GM18868 (cell line): ENCODE measurements at regions not wholly inside any gene's neighbourhood (a gene's known extent, or its start where the extent isn't known, plus 50 kb on each side); places are given as distances from the start of the nearest gene placed in this dataset.
"Not testable (repeated sequence)": the region's sequence is repeated elsewhere in the genome, so short reads cannot be mapped to it uniquely, and the experiment has no call there.

Experiments used
- ATAC-seq: cut with Tn5 transposase; IDR thresholded peaks from one replicate; pipeline ENCODE4 v1.9.1; 2021; ENCODE audit warnings: mild to moderate bottlenecking, moderate library complexity; ENCODE audit not compliant: unreplicated experiment

DNA sequence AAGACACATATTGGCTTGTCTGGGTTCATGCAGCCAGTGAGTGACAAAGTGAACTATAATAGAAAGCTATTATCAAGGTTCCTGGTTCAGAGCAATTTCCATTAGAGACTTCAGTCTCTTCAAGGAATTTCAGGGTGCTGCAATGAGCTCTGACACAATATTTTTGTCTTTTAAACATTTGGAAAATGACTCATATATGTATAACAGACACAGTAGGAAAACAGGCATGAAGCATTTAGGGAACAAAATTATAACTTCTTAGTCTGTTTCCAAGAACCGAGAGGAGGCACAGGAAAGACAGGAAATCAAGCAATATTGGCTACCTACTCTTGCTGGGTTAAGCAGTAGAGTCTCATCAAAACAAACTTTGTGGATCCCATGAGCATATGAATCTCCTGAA is 170.4 kb downstream of the PTPRC start:
- ATAC-seq = no peak

DNA sequence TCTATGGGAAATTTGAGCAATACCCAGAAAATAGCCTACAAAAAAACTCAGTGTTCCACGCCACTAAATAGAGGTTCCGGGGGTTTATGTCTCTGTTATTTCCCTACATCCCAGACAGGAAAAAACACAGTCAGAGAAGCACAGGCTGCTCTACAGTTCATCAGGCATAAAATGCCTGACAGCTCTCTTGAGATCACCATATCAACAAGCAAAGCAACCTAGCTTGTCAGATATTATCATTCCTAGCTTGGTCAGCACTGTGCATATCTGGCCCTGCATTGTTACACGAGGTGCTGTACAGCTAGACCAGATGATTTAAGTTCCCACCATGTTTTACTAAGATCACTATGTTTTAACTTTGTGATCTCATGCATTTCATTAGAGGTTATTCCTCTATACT is 172.6 kb downstream of the PTPRC start:
- no peak for ATAC-seq

DNA sequence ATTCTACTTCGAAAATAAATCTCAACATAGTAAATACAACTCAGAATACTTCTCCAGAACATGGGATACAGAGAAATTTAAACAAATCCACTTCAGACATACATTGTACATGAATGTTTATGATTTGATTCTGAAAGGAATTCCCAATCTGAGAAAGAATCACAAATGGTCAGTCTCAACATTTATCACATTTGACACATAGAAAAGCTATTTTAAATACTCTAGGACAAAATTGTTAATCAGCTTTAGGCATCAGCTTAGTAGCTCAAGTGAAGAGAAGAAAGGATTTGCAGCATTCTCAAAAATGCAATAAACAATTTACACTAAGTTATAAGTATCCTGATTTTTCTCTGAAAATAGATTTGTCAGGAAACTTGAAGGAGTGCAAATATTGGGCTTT is 184.8 kb downstream of the PTPRC start:
- ATAC-seq = no peak

DNA sequence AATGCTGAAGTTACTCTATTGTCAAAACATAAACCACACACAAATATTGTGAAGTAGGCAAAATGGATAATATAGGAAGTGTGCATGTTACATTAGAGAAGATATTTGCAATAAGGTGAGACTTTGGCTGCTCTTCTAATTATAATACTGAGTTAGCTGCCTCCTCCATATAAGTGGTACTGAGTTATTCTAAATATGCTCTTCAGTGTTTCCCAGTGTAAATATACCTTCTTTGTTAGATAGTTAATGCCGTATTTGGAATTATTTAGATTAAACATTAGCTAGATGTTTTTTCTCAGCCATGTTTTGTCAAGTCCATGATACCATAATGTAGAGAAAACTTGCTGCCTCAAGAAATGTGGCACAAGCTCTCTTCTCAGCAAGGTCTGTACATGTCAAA is 186.4 kb downstream of the PTPRC start:
- no peak for ATAC-seq

DNA sequence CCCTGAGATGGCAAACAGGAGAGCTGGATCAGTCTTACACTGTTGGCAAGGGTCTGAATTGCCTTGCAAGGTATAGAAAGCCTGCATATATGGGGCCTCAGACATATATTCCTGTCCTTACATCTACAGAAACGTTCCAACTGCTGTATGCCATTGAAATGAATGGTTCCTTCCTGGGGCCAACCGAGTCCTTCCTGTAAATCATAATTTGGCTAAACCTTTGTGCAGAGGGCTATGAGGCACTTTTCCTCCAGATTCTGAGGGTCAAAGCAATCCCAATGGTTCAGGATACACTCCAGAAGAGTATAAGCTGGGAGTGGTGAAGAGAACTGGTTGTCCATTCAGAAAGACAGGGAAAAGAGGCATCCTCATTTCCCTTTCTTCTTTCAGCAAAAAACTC is 190.5 kb downstream of the PTPRC start:
- no peak for ATAC-seq

DNA sequence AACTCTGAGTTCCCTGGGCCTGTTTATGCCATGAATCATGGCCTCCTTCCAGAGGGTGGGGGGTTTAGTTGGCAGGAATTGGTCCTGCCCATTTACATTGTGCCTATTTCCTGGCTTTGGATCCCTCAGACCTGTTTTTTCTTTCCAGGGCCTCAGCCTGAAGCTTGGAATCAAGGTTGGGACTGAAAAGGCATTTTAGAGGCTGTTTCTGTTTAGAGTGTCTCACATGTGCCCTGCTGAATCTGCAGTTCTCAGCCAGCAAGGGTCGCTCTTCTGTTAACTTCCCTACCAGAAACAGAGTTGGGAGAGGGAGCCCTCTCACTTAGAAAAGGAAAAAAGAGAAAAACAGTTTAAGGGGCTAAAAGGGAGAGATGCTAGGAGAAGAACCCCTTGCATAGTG is 191.1 kb downstream of the PTPRC start:
- ATAC-seq = no peak

DNA sequence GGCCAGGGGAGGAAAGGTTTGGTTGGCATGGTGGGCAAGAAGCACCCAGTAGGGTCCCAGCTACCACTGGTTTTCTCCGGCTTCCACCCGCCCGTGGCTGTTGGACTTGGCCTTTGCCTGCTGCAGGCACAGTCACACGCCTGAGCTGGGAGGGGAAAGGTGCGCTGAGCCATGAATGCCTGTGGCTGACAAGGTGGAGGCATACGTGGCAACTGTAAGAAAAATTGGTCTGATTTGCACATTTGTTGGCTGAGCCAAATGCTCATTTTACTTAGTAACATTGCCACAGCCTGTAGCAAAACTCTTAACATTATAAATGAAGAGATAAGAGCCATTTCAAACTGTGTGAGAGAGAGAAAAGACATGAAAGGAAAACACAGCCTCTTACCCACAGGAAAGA is 191.6 kb downstream of the PTPRC start:
- ATAC-seq = no peak

DNA sequence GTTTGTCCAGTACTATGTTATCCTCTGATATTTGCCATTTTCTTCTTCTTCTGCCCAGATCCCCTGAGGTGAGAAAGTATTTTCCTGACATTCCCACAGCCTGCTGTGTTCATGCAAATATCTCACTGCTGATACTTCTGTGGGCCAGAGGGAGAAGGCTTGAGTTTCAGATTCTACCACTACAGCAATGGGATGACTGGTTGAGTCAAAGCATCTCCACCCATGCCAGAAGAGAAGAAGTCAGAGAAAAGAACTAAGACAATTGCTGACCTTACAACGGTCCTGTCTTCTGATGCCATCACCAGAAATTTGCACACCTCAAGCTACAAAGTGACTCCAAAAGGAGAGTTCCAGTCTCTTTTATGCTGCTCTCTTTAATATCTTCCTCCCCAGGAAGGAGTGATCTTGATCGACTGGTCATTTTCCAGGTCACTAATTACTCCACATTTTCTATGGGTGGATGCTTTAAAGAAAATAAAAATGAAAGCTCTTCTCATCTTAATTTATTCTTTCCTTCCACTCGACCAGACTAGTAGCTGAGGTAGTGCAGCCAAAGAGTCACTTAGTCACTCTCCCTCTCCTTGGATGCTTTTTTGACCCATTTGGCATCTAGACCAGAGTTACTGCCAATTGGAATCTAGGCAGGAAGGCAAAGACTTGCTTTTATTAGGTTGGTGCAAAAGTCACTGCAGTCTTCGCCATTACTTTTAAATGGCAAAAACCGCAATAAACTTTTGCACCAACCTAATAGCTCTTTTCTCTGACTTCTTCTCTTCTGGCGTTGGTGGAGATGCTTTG is 195.1 kb downstream of the PTPRC start:
- ATAC-seq = no peak

DNA sequence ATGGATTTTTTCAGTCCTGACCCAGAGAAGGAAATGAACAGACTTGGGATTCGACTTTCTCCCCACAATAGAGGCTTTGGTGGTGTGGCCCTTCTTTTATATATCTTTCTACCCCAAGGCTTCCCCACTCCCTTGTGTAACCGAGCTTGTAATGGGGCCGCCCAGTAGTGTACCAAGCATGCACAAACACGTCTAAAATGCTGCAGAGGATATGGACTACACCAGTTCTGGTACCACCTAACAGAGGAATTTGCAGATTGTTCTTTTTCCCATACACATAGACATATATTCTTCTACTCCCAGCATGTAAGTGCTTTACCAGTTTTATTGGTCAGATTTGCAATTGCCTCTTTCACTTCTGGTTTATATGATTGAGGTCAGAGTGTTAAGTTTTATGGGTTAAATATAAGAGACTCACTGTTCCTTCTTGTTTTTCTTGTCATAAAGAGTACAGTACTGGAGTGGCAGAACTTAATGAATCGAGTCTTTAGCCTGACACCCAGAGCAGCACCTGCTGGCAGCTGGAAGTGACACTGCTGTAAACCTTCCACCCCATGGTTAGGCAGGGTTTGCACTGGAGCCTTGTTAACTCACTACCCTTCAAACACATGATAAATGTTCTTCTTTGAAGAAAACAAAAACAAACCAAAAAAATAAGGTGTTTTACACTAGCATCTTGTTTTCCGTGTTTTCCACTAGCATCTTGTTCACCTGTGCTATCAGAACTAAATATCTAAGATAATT is 198.6 kb downstream of the PTPRC start:
- no peak for ATAC-seq

DNA sequence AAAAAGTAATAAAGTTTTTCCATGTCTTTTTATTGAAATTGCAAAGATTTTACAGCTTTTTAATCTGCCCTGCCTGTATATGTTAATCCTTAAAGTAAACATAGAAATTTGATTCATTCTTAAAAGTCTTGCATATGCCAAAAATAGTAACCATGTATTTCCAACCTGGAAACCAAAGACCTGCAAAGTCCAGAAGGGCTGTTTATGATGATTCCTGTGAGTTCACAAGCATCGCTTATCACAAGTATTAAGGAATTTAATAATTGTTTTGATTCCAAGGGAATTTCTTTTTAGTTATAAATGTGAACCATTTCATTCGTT is 199.1 kb downstream of the PTPRC start:
- ATAC-seq = no peak

DNA sequence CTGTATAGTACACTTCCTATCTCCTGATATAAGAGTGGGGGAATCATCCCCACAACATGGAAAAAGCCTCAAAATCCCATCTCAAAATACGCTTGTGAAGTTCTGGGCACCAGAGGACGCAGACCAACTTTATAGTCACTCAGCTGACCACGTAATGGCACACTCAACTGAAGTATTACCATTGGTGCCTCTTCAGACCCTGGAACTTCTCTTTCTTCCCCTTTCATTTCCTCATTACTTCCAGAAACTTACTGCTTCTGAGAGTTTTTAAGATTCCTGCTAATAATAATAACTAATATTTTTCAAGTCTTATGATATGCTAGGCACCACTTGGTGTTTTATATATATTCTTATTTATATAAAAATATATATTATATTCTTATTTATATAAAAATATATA is 202.6 kb downstream of the PTPRC start:
- ATAC-seq = no peak

DNA sequence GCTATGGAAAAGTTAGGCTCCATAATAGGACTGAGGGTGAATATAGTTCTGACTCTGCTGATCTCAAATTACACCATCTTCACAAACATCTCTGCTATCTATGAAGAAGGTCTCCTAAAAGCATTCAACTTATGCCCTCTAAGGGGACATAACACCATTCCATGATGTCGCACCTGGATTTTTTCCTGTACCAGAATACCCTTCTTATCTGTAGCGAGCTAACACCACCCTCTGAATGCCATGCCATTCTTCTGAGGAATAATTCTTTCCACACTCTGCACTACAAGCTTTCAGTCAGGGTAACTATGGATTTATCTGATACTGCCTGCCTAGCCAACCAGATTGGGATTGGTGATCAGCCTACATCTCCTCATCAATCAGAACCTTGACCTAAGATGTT is 203.8 kb downstream of the PTPRC start:
- ATAC-seq = no peak

DNA sequence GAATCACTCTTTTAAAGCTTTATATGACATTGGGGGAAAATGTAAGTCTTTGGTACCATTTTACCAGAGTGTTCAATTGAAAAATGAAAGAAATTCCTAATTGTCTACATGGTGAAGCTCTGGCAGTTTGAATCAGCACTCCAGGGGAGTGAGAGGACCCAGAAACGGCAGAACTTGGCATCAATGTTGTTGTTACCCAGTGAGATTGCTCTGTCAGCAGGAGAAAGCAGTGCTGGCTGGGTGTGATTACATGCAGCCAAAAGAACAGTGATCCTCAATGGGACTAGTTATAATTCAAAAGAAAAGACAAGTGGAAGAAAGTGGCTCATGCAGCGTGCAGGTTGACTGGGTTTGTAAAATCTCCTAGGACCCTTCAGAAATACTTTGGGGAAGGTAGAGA is 206.4 kb downstream of the PTPRC start:
- ATAC-seq = no peak

DNA sequence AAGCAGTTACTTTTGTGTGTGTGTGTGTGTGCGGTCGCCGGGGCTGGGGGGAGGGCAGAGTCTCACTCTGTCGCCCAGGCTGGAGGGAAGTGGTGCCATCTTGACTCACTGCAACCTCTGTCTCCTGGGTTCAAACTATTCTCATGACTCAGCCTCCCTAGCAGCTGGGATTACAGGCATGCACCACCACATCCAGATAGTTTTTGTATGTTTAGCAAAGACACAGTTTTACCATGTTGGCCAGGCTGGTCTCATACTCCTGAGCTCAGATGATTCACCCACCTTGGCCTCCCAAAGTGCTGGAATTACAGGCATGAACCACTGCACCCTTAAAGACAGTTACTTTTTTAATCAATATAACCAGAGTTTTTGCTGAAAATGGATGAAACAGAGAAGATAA is 207.0 kb downstream of the PTPRC start:
- no peak for ATAC-seq

DNA sequence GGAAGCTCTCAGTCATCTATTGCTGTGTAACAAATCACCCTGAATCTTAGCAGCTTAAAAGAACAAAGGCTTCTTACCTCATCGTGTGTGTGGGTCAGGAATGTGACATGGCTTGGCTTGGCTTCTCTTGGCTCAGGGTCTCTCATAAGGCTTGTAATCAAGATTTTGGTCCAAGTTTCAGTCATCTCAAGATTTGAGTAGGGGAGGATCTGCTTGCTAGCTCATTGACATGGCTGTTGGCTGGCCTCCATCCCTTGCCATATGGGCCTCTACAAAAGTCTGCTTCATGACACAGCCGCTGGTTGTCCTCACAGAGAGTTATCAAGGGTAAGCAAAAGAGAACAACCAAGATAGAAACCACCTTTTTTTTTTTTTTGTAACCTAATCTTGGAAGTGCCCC is 207.7 kb downstream of the PTPRC start:
- ATAC-seq = no peak

DNA sequence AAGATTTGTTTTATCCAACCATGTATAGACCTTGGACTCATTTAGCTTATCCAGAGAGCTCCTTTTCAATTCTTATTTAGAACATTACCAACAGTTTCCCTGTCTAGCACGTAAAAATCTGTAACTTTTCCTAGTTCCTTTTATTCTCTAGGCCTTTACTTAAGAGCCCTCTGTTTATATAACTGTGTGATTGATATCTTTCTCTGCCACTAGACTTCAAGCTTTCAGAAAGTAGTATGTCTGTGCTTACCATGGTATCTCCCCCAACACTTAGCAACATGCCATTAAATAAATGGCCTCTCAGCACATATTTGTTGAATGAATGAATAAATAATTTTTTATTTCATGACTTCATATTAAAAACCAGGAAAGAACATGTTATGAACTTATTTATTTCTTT is 209.4 kb downstream of the PTPRC start:
- no peak for ATAC-seq

DNA sequence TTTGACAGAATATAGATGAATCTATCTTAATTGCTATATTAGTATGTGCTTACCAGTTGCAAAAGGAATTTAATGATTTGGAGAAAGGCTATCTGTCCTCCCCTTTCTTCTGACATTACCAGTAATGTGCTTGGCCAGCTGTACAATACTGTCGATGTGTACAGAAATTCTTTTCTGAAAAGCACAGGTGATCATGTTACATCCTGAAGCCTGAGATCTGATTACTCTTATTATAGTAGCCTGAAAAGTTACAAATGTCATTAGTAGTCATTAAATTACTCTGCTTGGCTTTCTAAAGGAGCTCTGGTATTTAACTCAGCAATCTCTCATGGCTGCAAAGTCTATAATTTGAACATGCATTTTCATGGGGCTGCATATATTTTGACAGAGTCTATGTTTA is 209.8 kb downstream of the PTPRC start:
- no peak for ATAC-seq

DNA sequence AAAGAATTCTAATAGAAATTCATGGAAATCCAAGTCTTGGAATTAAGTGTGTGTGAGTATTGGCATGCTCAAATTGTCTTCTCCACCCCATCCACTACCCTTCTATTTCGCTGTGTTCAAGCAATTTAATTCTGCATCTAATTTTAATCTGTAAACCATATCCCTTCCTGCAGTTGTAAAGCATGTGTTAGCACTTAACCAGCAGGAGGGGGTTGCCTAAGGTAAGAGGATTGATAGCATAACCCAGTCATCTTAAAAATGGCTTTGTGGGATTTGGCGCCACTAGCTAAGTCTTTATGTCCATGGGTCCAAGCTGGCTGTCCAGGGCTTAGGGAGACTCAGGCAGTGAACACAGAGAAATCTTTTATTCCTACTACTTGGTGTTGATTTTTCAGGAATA is 210.3 kb downstream of the PTPRC start:
- ATAC-seq = no peak

DNA sequence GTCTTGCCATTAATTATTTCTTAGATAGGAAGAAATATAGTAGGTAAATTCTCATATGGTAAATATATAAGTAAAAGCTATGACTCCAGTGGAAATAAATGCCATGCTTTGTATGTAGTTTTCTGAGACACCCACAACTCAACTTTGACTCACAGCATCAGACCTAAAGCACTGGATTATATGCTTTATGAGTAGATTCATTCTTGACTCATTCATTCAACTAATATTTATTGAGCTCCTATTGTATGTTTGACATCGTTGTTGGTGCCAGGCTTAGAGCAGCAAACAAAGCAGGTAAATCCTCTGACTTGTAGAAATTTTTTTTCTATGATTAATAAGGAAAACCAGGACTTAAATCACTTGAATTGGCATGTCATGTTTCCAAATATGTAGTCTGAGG is 211.4 kb downstream of the PTPRC start:
- no peak for ATAC-seq

DNA sequence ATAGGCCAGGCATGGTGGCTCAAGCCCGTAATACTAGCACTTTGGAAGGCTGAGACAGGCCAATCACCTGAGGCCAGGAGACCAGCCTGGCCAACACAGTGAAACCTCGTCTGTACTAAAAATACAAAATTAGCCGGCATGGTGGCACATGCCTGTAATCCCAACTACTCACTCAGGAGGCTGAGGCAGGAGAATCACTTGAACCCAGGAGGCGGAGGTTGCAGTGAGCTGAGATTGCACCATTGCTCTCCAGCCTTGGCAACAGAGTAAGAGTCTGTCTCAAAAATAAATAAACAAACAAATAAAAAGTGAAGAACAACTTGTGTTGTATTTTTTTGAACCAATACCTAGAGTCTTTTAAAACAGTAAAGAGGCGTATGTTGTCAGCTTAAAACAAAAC is 212.1 kb downstream of the PTPRC start:
- ATAC-seq = not testable (repeated sequence)

DNA sequence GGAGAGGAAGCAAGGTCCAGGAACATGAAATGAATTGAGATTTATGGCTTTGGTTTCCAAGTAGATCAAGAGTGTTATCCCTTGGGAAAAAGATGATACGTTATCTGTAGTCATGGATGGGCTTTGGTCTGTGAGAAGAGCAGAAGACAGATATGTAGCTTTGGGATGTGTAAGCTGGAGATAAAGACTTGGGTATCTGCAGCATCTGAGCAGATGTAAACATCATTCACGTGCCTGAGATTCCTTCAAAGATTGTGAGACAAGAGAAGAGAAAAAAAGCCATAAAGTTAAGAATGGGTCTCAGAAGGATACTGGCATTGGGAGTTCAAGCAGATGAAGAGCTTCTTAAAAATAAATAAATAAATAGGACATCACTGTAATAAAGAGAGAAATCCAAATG is 217.8 kb downstream of the PTPRC start:
- no peak for ATAC-seq

DNA sequence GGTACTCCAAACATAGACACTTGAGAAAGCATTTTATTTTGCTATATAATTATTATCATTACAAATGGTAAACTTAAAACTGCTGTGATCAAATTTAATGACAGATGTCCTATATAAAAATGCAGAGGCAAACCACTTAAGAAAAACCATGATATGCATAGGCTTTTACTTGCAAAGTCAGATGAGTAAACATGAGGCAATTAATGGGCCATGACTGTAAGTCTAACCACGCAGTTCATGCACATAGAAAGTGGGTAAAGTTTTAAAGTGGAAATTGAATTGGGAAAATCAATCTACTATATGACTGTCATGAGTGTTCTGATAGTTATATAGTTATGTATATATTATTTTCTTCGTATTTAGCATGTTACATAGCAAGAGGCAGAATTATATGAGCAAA is 219.2 kb downstream of the PTPRC start:
- ATAC-seq = no peak

DNA sequence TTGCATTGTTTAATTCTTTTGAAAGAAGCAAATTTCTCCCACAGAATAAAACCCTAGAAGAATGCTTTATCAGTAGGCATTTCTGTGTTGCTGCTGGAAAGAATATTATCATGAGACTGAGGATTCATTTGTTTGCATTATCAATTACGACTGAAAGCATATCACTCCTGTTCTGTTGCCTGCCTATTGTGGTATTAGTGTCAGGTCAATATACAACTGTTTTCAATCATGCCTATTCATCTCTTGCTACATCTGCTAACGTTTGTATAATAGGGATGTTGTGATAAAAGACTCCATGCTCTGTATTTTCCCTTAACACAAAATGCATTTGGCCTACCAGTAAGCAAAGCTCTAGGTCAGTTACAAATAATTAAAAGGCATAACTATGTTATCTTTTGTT is 221.5 kb downstream of the PTPRC start:
- ATAC-seq = no peak
